Fibroblast of mammary gland (primary cell): ENCODE measurements at regions not wholly inside any gene's neighbourhood (a gene's known extent, or its start where the extent isn't known, plus 50 kb on each side); places are given as distances from the start of the nearest gene placed in this dataset.

Source experiments
- DNase-seq: peaks from one replicate; pipeline ENCODE4 v3.0.0-alpha.2; 2010; ENCODE audit warnings: low read depth
- H3K4me3 ChIP-seq: 2 replicates; pipeline ENCODE4 v1.5.1; 2011; ENCODE audit warnings: low read depth, mild to moderate bottlenecking, low read length, moderate library complexity; ENCODE audit not compliant: control insufficient read depth
- TF ChIP-seq, protein P1 (sequence below): conservative IDR thresholded peaks from 2 replicates; pipeline ENCODE4 v1.5.1; 2011; ENCODE audit warnings: low read depth, low read length, inconsistent platforms; ENCODE audit not compliant: control insufficient read depth, insufficient read depth

DNA sequence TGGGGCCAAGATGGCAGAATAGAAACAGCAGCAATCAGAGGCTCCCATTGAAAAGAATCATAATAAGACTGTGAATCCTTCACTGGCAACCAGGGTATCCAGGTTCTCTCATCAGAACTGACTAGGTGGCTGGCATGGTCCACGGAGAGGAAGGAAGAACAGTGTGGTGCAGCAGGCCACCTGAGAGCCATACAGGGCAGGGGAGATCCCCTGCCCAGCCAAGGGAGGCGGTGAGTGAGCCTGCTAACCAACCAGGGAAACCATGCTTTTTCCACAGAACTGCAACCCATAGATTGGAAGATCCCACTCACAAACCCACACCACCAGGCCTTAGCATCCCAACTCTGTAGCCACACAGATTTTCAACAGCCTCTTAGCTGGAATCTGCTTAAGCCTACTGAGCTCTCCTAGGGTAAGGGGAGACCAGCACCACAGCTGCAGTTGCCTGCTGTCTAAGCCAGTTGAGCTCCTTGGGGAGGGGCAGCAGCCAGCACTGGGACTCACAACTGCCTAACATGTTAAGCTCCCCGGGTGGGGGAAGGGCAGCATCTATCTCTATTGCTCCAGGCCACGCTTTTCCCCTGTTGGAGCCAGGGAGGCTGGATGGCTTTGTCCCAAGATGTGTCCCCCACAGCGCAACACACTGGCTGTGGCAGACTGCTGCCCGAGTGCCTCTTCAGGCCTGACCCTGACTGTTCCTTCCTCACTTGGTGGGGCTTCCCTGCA lies 342.6 kb upstream of the CCDC196 start:
- no peak for DNase-seq
- TF ChIP-seq, protein P1, sequence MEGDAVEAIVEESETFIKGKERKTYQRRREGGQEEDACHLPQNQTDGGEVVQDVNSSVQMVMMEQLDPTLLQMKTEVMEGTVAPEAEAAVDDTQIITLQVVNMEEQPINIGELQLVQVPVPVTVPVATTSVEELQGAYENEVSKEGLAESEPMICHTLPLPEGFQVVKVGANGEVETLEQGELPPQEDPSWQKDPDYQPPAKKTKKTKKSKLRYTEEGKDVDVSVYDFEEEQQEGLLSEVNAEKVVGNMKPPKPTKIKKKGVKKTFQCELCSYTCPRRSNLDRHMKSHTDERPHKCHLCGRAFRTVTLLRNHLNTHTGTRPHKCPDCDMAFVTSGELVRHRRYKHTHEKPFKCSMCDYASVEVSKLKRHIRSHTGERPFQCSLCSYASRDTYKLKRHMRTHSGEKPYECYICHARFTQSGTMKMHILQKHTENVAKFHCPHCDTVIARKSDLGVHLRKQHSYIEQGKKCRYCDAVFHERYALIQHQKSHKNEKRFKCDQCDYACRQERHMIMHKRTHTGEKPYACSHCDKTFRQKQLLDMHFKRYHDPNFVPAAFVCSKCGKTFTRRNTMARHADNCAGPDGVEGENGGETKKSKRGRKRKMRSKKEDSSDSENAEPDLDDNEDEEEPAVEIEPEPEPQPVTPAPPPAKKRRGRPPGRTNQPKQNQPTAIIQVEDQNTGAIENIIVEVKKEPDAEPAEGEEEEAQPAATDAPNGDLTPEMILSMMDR: no peak

DNA sequence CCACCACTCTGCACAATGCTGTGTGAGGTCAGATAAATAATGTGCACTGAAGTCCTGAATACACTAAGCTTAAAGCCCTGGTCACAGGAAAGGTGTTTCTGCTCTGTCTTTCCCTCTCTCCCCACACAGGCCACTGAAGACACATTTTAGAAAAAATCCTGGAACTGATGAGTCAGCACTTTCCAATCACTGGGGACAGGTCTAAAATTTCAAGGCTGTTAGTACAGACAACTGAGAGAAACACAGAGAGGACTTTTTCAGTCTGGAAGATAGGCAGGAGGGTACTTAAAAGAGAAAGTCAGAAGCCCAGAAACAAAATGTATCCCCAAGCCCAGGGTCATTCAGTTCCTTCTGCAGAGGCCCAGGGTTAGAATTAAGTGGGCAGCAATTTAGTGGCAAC lies 333.9 kb upstream of the CCDC196 start:
- H3K4me3 ChIP-seq: no peak overlapping the region
- no peak for DNase-seq
- TF ChIP-seq, protein P1: no peak

More for the DNA sequence above, 342.6 kb upstream of the CCDC196 start:
- H3K4me3 ChIP-seq: no peak overlapping the region

DNA sequence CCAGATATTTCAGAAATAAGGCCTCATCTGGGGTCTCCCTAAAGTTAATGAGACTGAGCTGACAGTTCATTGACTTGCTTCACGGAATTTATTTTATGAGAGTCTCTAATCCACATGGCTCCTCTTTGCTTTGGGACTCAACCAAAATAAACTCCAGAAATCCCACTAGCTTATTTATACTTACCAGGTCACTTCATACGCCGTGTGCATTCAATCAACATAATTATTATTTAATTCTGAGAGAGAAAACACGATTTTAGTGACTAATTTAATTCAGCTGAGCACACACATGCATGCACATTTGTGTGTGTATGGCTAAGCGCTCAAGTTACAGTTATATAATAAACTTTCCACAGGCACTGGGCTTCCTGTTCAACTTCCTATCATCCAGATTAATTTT lies 333.4 kb upstream of the CCDC196 start:
- no peak for DNase-seq
- no peak overlapping the region for H3K4me3 ChIP-seq
- TF ChIP-seq, protein P1: no peak

DNA sequence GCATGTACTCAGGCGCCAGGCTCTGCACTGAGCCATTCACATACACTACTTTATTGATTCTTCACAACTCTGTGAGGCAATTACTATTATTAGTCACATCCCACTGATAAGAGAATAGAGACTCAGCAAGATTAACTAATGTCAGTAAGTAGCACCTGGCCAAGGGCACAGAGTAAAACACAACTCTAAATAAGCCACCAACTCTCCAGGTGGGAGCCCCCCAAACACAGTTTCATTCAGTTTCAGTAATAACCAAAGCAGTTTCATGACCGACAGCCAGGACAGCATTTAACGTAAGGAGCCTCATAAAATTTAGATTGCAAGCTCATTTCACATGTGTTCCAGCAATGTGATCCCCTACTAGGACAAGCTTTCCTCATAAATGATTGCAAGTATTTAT lies 323.1 kb upstream of the CCDC196 start:
- no peak overlapping the region for H3K4me3 ChIP-seq
- DNase-seq: no peak
- TF ChIP-seq, protein P1: no peak

DNA sequence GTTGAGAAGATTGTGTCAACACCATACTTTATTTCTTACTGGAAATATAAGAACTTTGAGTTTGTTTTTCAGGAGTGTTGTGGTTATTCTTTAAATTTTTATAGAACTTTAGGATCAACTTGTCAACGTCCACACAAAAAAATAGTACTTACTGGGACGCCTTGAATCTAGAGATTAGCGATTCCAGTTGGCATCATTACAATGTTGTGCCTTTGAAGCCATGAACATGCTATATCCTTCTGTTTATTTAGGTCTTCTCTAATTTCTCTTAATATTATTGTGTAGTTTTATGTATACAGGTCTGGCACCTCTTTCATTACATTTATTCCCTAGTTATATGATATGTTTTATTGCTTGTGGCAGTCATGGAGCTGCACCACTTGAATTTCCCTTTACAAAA lies 320.8 kb upstream of the CCDC196 start:
- no peak overlapping the region for H3K4me3 ChIP-seq
- DNase-seq: no peak
- TF ChIP-seq, protein P1: no peak

DNA sequence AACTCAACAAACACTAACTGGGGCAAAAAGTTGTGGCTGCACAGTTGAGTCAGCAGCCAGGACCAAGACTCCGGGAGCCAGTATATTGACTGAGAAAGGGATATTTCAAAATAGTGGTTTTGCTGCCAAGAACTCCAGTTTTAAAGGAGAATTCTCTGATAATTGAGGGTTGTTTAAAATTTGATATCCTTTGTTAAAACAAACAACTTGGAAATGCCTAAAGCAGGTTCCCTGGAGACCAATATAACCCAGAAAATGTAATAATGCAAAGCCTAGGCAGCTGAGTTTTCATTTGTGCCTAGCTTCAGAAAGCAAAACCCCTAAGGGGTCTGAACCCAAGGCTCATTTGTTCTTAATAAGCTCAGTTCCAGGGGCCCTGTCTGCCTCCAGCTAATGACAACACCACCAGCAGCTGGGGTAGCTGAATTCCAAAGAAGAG lies 311.7 kb upstream of the CCDC196 start:
- TF ChIP-seq, protein P1: no peak
- no peak overlapping the region for H3K4me3 ChIP-seq
- no peak for DNase-seq
